GM12875 (cell line): ENCODE measurements at regions not wholly inside any gene's neighbourhood (a gene's known extent, or its start where the extent isn't known, plus 50 kb on each side); places are given as distances from the start of the nearest gene placed in this dataset.

Experiments
- H3K4me3 ChIP-seq: one replicate; pipeline ENCODE4 v1.5.1; 2011; ENCODE audit warnings: low read depth, low read length, control low read depth
- CTCF ChIP-seq: IDR thresholded peaks from 2 replicates; pipeline ENCODE4 v1.5.1; 2011; ENCODE audit warnings: low read depth, mild to moderate bottlenecking, control low read depth, inconsistent platforms, low read length, moderate library complexity, borderline replicate concordance; ENCODE audit not compliant: insufficient read depth

- H3K4me3 ChIP-seq: no peak overlapping the region
- TF ChIP-seq CTCF: no peak
These were observed 126.4 kb downstream of the CEP57L1 start for GRCh38 chr6:109221543-109222195.
